ENCODE measurements at regions not wholly inside any gene's neighbourhood (a gene's known extent, or its start where the extent isn't known, plus 50 kb on each side); places are given as distances from the start of the nearest gene placed in this dataset.

DNA sequence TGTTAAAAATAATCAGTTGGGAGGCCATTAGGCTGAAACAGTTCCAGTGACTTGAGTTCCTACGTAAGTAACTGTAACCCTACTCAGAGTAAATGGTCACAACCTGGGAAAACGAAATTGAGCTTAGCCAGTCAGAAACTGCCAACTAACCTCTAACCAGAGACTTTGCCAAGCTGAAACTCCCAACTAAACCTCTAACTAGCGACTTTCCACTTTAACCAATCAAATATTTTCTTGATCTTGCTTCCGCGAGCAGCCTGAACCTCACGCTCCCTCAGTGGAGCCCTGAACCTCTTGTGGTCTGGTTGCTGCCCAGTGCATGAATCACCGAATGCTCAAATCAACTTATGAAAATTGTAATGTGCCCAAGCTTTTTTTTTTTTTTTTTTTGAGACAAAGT, 156.2 kb downstream of the MED10 start:
- H3K4me3 ChIP-seq (replicated peaks; ENCODE audit: low read depth, low read length) = no peak overlapping the region
- no peak for DNase-seq (ENCODE audit: extremely low read depth, insufficient read length)
- TF ChIP-seq CTCF (IDR thresholded peaks at IDR 0.05; ENCODE audit: insufficient read depth, low read length, poor library complexity, severe bottlenecking) = no peak
- H3K36me3 ChIP-seq (ENCODE audit: control insufficient read depth, insufficient read depth, low read length) = no peaks in the 10 kb centered on the region
- H3K27me3 ChIP-seq (replicated peaks; ENCODE audit: control insufficient read depth, insufficient read depth, low read length) = no peaks in the 10 kb centered on the region; the same call in 1 of the 2 replicates

DNA sequence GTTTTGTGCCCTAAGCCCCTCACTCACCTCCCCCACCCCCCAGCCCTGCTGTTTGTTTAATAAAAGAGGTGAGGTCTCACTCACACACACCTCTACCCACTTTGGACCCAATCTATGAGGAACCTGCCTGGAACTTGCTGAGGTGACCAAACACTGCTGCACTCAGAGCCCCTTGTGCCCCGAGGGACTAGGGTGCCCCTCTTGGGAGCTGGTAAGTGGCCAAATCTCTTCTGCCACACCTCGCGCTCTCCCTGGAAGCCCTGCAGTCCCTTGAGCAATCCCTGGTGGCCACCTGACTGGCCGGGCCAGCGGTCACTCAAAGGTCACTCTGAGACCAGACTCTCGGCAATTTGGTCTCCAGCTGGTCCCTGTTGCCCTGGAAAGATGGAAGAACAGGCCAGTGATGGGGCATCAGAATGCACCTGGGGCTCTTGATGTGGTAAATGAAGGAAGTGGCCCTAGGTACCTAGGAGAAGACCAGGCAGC, 157.2 kb downstream of the MED10 start:
- Histone ChIP-seq H3K36me3 (ENCODE audit: control insufficient read depth, insufficient read depth, low read length) (no peaks in the 10 kb centered on the region), H3K27me3 (replicated peaks; ENCODE audit: control insufficient read depth, insufficient read depth, low read length) (no peaks in the 10 kb centered on the region; the same call in 1 of the 2 replicates), H3K4me3 (replicated peaks; ENCODE audit: low read depth, low read length) (no peak overlapping the region)
- TF ChIP-seq CTCF (IDR thresholded peaks at IDR 0.05; ENCODE audit: insufficient read depth, low read length, poor library complexity, severe bottlenecking) = no peak
- DNase-seq (ENCODE audit: extremely low read depth, insufficient read length) = no peak

DNA sequence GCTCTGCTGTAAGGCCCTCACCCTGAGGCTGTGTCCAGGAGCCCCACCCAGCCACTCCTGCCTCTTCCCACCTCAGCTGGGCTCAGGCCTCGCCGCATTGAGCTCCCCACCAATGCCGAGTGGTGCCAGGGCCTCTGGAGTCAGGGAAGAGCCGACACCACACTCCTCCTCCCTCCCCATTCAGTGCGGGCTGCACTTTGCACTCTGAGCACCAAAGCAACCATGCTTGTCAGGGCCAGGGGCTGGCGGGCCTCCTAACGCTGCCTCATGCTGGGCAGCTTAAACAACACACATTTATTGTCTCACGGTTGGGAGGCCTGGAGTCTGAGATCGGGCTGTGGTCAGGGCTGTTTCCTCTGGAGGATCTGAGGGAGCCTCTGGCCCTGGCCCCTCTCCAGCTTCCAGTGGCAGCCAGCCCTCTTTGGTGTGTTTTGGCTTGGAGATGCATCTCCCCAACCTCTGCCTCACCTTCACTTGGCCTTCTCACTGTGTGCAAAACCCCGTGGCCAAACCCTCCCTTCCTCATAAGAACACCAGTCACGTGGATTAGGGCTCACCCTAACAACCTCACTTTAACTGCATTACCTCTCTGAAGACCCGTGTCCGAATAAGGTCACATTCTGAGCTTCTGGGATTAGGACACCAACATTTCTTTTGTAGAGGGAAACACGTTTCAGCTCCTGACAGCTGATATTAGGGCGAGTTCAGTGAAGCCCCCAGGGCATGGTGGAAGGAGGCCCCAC, 157.8 kb downstream of the MED10 start:
- no peak overlapping the region for H3K4me3 ChIP-seq (replicated peaks; ENCODE audit: low read depth, low read length)
- H3K27me3 ChIP-seq (replicated peaks; ENCODE audit: control insufficient read depth, insufficient read depth, low read length) = no peaks in the 10 kb centered on the region; the same call in 1 of the 2 replicates
- no peaks in the 10 kb centered on the region for H3K36me3 ChIP-seq (ENCODE audit: control insufficient read depth, insufficient read depth, low read length)
- no peak for TF ChIP-seq CTCF (IDR thresholded peaks at IDR 0.05; ENCODE audit: insufficient read depth, low read length, poor library complexity, severe bottlenecking)
- no peak for DNase-seq (ENCODE audit: extremely low read depth, insufficient read length)

DNA sequence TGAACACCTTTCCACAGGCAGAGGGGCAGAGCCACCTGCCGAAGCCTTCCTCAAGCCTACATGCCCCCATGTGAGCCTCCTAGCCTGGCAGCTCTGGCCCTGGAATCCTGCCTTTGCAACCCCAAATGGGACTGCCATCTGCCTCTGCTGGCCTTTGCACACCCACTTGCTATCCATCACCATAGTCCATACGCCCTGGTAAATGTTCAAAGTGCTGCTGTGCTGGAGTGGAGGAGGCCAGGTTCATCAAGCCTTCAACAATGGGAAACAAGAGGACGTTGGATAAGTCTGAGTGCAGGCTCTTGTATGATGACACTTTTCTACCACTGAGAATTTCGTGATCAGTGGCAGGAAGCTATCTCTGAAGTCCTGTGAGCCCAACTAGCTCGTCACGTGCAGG, 159.8 kb downstream of the MED10 start:
- no peak for TF ChIP-seq CTCF (IDR thresholded peaks at IDR 0.05; ENCODE audit: insufficient read depth, low read length, poor library complexity, severe bottlenecking)

GRCh38 chr5:6218116-6218515, 160.2 kb downstream of the MED10 start:
- no peaks in the 10 kb centered on the region for H3K36me3 ChIP-seq (ENCODE audit: control insufficient read depth, insufficient read depth, low read length)
- no peaks in the 10 kb centered on the region; the same call in 1 of the 2 replicates for H3K27me3 ChIP-seq (replicated peaks; ENCODE audit: control insufficient read depth, insufficient read depth, low read length)
- no peak overlapping the region for H3K4me3 ChIP-seq (replicated peaks; ENCODE audit: low read depth, low read length)
- DNase-seq (ENCODE audit: extremely low read depth, insufficient read length) = no peak
- TF ChIP-seq CTCF (IDR thresholded peaks at IDR 0.05; ENCODE audit: insufficient read depth, low read length, poor library complexity, severe bottlenecking) = no peak

More for the DNA sequence above, 159.8 kb downstream of the MED10 start:
- Histone ChIP-seq H3K36me3 (ENCODE audit: control insufficient read depth, insufficient read depth, low read length) (no peaks in the 10 kb centered on the region), H3K27me3 (replicated peaks; ENCODE audit: control insufficient read depth, insufficient read depth, low read length) (no peaks in the 10 kb centered on the region; the same call in 1 of the 2 replicates), H3K4me3 (replicated peaks; ENCODE audit: low read depth, low read length) (no peak overlapping the region)
- no peak for DNase-seq (ENCODE audit: extremely low read depth, insufficient read length)
